ENCODE measurements at regions not wholly inside any gene's neighbourhood (a gene's known extent, or its start where the extent isn't known, plus 50 kb on each side); places are given as distances from the start of the nearest gene placed in this dataset.
"Not testable (repeated sequence)": the region's sequence is repeated elsewhere in the genome, so short reads cannot be mapped to it uniquely, and the experiment has no call there.

DNA sequence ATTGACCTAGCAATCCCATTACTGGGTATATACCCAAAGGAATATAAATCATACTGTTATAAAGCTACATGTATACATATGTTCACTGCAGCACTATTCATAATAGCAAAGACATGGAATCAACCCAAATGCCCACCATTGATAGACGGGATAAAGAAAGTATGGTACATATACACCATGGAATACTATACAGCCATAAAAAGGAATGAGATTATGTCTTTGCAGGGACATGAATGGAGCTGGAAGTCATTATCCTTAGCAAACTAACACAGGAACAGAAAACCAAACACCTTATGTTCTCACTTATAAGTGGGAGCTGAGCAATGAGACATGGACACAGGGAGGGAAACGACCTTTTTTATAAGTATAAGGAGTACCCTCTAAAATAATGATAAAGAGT, 113.0 kb upstream of the TSPAN8 start:
- TF ChIP-seq, protein P1, sequence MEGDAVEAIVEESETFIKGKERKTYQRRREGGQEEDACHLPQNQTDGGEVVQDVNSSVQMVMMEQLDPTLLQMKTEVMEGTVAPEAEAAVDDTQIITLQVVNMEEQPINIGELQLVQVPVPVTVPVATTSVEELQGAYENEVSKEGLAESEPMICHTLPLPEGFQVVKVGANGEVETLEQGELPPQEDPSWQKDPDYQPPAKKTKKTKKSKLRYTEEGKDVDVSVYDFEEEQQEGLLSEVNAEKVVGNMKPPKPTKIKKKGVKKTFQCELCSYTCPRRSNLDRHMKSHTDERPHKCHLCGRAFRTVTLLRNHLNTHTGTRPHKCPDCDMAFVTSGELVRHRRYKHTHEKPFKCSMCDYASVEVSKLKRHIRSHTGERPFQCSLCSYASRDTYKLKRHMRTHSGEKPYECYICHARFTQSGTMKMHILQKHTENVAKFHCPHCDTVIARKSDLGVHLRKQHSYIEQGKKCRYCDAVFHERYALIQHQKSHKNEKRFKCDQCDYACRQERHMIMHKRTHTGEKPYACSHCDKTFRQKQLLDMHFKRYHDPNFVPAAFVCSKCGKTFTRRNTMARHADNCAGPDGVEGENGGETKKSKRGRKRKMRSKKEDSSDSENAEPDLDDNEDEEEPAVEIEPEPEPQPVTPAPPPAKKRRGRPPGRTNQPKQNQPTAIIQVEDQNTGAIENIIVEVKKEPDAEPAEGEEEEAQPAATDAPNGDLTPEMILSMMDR (IDR thresholded peaks at IDR 0.05), result not testable (repeated sequence)
- TF ChIP-seq POLR2A (IDR thresholded peaks at IDR 0.05), result not testable (repeated sequence)
